HepG2 (cell line): ENCODE measurements at regions not wholly inside any gene's neighbourhood (a gene's known extent, or its start where the extent isn't known, plus 50 kb on each side); places are given as distances from the start of the nearest gene placed in this dataset.
"Not testable (repeated sequence)": the region's sequence is repeated elsewhere in the genome, so short reads cannot be mapped to it uniquely, and the experiment has no call there.

ENCODE experiments used
- ATAC-seq: fragments of 200-7000 bp; cut with Tn5 transposase; 3 replicates; pipeline ENCODE4 v1.9.1; 2020; ENCODE audit warnings: mild to moderate bottlenecking, moderate library complexity
- BruUV-seq: library from RNA; stranded (reverse); fragments of 400-500 nt; replicated peaks from 2 replicates; lab custom pipeline; 2021; lab: Mats Ljungman, UMichigan
- CTCF ChIA-PET: fragments of 300-600 bp; formaldehyde crosslinking; extraction: SDS; loops from one replicate; lab custom pipeline; 2021; ENCODE audit warnings: low total read pairs, inconsistent platforms, low intra/inter-chr PET ratio; lab: Yijun Ruan, JAX
- POLR2A ChIA-PET: fragments of 350-600 bp; sonication (Branson Sonifier 250); formaldehyde crosslinking; loops from one replicate; lab custom pipeline; 2020; ENCODE audit warnings: antibody characterized with exemption, inconsistent platforms; lab: Yijun Ruan, JAX
- DNase-seq: peaks from one replicate; pipeline ENCODE4 v3.0.0-alpha.2; 2015; ENCODE audit warnings: low spot score
- FAIRE-seq: peaks from 3 replicates; lab custom pipeline; 2011; peaks lifted over from hg19 to GRCh38; lab: Jason Lieb, UNC
- H2AFZ ChIP-seq: one replicate; pipeline ENCODE4 v1.6.1; 2011; ENCODE audit warnings: low read length, inconsistent platforms
- H3K27ac ChIP-seq: fragments of 300-600 bp; 3 replicates; pipeline ENCODE4 v1.8.0; 2011; ENCODE audit warnings: mixed run types, mild to moderate bottlenecking, mixed read lengths, low read length, inconsistent platforms; ENCODE audit not compliant: insufficient read depth; ENCODE audit errors: extremely low read length
- H3K27me3 ChIP-seq, 2 experiments: fragments of 200-600 bp in 1 of 2; 2 replicates in 1 of 2; 3 replicates in 1 of 2; pipeline versions ENCODE4 v1.6.0 to v1.8.0; 2011; ENCODE audit warnings: low read length in 2 of 2, mild to moderate bottlenecking in 2 of 2, moderate library complexity in 2 of 2, inconsistent platforms in 1 of 2; ENCODE audit not compliant: insufficient read depth in 2 of 2, control insufficient read depth in 1 of 2
- H3K36me3 ChIP-seq, 2 experiments: fragments of 200-600 bp in 1 of 2; replicated peaks in 1 of 2; 2 replicates in 1 of 2; 3 replicates in 1 of 2; pipeline versions ENCODE4 v1.5.1 to v1.8.0; 2011; ENCODE audit warnings: low read length in 2 of 2, inconsistent platforms in 1 of 2; ENCODE audit not compliant: insufficient read depth in 2 of 2, control insufficient read depth in 1 of 2
- H3K4me1 ChIP-seq: 2 replicates; pipeline ENCODE4 v1.5.1; 2012; ENCODE audit warnings: low read length, inconsistent platforms; ENCODE audit not compliant: insufficient read depth
- H3K4me2 ChIP-seq: 2 replicates; pipeline ENCODE4 v1.6.0; 2011; ENCODE audit warnings: low read depth, low read length, inconsistent platforms
- H3K4me3 ChIP-seq, 3 experiments: fragments of 200-600 bp in 1 of 3; sonication (generic), shearing (Covaris generic) in 1 of 3; replicated peaks in 1 of 3; 2 replicates each; pipeline ENCODE4 v1.5.1; 2011 to 2016; ENCODE audit warnings: low read length in 3 of 3, inconsistent platforms in 2 of 3, low read depth in 2 of 3, mild to moderate bottlenecking in 2 of 3, control low read depth in 1 of 3, mixed read lengths in 1 of 3; ENCODE audit not compliant: insufficient read depth in 1 of 3
- H3K79me2 ChIP-seq: one replicate; pipeline ENCODE4 v1.6.1; 2011; ENCODE audit warnings: low read length, inconsistent platforms; ENCODE audit not compliant: insufficient read depth
- H3K9ac ChIP-seq: 2 replicates; pipeline ENCODE4 v1.6.0; 2011; ENCODE audit warnings: mild to moderate bottlenecking, low read depth, low read length, inconsistent platforms; ENCODE audit not compliant: insufficient read depth
- H3K9me3 ChIP-seq: 2 replicates; pipeline ENCODE4 v1.5.1; 2012; ENCODE audit warnings: mild to moderate bottlenecking, low read length
- H4K20me1 ChIP-seq: 2 replicates; pipeline ENCODE4 v1.6.0; 2011; ENCODE audit warnings: inconsistent platforms, mild to moderate bottlenecking, low read length, moderate library complexity; ENCODE audit not compliant: insufficient read depth
- RFXANK ChIP-seq: IDR thresholded peaks from 2 replicates; pipeline ENCODE4 v1.6.1; 2016
- ZNF20 ChIP-seq: sonication (generic); formaldehyde crosslinking; IDR thresholded peaks from 2 replicates; pipeline ENCODE4 v1.4.0; 2020; ENCODE audit warnings: mild to moderate bottlenecking, moderate library complexity, missing genetic modification reagents
- WGBS: methylation state at CpG from one replicate; pipeline ENCODE4 v1.1.6; 2017; ENCODE audit warnings: low lambda C conversion rate; 5-methylcytosine and 5-hydroxymethylcytosine counted together
- in situ Hi-C: cut with HindIII; loops from 2 replicates; pipeline ENCODE4 v1.10.0; 2017; ENCODE audit warnings: low pct_unique_long_range_greater_than_20kb; ENCODE audit not compliant: extremely low pct_ligation_motif_present
- intact Hi-C: fragments of 100-400 bp; cut with micrococcal nuclease; formaldehyde crosslinking; loops from one replicate; pipeline ENCODE4 v1.10.0; 2022; ENCODE audit not compliant: unreplicated experiment
- TF ChIP-seq, protein P1 (sequence below): sonication (generic); formaldehyde crosslinking; IDR thresholded peaks from 2 replicates; pipeline ENCODE4 v1.4.0; 2020; ENCODE audit warnings: mild to moderate bottlenecking, missing genetic modification reagents
- TF ChIP-seq, protein P2 (sequence below): sonication (generic); formaldehyde crosslinking; conservative IDR thresholded peaks from 2 replicates; pipeline ENCODE4 v1.5.0; 2020; ENCODE audit warnings: missing genetic modification reagents
- TF ChIP-seq, protein P3 (sequence below): sonication (generic); formaldehyde crosslinking; IDR thresholded peaks from 2 replicates; pipeline ENCODE4 v1.8.0; 2022; ENCODE audit warnings: mild to moderate bottlenecking, missing genetic modification reagents

DNA sequence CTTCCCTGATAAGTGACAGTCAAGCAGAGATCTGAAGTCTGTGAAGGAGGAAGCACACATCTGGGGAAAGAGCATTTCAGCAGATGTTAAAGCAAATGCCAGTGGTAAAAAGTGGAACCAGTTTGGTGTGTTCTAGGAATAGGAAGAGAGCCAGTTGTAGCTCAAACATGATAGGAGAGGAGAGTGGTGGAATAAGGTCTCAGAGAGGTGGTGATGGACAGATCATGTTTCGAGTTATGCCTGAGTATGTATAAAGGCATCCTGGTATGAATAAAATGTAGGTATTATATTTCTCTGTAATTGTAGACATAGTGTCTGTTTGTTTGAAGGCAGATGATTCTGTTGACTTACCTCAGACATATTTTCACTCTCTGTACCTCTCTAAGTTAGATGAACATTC, 89.1 kb downstream of the LARP7 start:
- ATAC-seq (no peak), FAIRE-seq (no peak), DNase-seq (no peak)
- H3K4me3 ChIP-seq, result no peak overlapping the region
- no peak overlapping the region for H2AFZ ChIP-seq
- TF ChIP-seq, protein P1, sequence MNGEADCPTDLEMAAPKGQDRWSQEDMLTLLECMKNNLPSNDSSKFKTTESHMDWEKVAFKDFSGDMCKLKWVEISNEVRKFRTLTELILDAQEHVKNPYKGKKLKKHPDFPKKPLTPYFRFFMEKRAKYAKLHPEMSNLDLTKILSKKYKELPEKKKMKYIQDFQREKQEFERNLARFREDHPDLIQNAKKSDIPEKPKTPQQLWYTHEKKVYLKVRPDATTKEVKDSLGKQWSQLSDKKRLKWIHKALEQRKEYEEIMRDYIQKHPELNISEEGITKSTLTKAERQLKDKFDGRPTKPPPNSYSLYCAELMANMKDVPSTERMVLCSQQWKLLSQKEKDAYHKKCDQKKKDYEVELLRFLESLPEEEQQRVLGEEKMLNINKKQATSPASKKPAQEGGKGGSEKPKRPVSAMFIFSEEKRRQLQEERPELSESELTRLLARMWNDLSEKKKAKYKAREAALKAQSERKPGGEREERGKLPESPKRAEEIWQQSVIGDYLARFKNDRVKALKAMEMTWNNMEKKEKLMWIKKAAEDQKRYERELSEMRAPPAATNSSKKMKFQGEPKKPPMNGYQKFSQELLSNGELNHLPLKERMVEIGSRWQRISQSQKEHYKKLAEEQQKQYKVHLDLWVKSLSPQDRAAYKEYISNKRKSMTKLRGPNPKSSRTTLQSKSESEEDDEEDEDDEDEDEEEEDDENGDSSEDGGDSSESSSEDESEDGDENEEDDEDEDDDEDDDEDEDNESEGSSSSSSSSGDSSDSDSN (CRISPR knock-in tag), result no peak
- TF ChIP-seq, protein P2, sequence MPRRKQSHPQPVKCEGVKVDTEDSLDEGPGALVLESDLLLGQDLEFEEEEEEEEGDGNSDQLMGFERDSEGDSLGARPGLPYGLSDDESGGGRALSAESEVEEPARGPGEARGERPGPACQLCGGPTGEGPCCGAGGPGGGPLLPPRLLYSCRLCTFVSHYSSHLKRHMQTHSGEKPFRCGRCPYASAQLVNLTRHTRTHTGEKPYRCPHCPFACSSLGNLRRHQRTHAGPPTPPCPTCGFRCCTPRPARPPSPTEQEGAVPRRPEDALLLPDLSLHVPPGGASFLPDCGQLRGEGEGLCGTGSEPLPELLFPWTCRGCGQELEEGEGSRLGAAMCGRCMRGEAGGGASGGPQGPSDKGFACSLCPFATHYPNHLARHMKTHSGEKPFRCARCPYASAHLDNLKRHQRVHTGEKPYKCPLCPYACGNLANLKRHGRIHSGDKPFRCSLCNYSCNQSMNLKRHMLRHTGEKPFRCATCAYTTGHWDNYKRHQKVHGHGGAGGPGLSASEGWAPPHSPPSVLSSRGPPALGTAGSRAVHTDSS (CRISPR knock-in tag), result no peak
- no peak for TF ChIP-seq RFXANK (CRISPR knock-in tag)
- TF ChIP-seq ZNF20 (CRISPR knock-in tag), result no peak
- TF ChIP-seq, protein P3, sequence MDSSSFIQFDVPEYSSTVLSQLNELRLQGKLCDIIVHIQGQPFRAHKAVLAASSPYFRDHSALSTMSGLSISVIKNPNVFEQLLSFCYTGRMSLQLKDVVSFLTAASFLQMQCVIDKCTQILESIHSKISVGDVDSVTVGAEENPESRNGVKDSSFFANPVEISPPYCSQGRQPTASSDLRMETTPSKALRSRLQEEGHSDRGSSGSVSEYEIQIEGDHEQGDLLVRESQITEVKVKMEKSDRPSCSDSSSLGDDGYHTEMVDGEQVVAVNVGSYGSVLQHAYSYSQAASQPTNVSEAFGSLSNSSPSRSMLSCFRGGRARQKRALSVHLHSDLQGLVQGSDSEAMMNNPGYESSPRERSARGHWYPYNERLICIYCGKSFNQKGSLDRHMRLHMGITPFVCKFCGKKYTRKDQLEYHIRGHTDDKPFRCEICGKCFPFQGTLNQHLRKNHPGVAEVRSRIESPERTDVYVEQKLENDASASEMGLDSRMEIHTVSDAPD (CRISPR knock-in tag), result no peak
- ChIA-PET POLR2A (no interaction called here), CTCF (no interaction called here)
- WGBS, result 4% methylated on average over 1 of the region's 1 CpG
- H3K9ac ChIP-seq, result no peak overlapping the region
- H3K36me3 ChIP-seq, result no peaks in the 10 kb centered on the region
- H3K79me2 ChIP-seq, result no peaks in the 10 kb centered on the region
- H3K27me3 ChIP-seq, result no peaks in the 10 kb centered on the region
- no TSS peak for BruUV-seq
- no peaks in the 10 kb centered on the region for H3K4me1 ChIP-seq
- intact Hi-C loops, result no loop called here
- H3K9me3 ChIP-seq, result no peaks in the 10 kb centered on the region
- no peaks in the 10 kb centered on the region for H4K20me1 ChIP-seq
- in situ Hi-C loops, result no loop called here
- no peak overlapping the region for H3K27ac ChIP-seq
- H3K4me2 ChIP-seq, result no peak overlapping the region

DNA sequence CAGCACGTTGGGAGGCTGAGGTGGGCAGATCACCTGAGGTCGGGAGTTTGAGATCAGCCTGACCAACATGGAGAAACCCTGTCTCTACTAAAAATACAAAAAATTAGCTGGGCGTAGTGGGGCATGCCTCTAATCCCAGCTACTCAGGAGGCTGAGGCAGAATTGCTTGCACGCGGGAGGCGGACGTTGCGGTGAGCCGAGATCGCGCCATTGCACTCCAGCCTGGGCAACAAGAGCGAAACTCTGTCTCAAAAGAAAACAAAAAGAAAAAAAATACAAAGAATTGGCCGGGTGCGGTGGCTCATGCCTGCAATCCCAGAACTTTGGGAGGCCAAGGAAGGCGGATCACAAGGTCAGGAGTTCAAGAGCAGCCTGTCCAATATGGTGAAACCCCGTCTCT, 90.8 kb downstream of the LARP7 start:
- H3K9me3 ChIP-seq, H3K4me1 ChIP-seq, POLR2A ChIA-PET, H3K9ac ChIP-seq, in situ Hi-C loops, intact Hi-C loops, DNase-seq, H3K27ac ChIP-seq, H3K36me3 ChIP-seq, H3K4me3 ChIP-seq, CTCF ChIA-PET, H3K4me2 ChIP-seq, H4K20me1 ChIP-seq, H3K27me3 ChIP-seq, BruUV-seq, H2AFZ ChIP-seq, H3K79me2 ChIP-seq, ATAC-seq, FAIRE-seq: not testable (repeated sequence)
- 68% methylated on average over 16 of the region's 16 CpGs for whole genome bisulfite sequencing
